Thyroid gland (tissue), 4 donors: ENCODE measurements at regions not wholly inside any gene's neighbourhood (a gene's known extent, or its start where the extent isn't known, plus 50 kb on each side); places are given as distances from the start of the nearest gene placed in this dataset.

Source experiments
- CTCF ChIP-seq, 6 experiments: fragments of 200-600 bp in 3 of 6; fragments of 450-650 bp in 3 of 6; sonication (generic) in 3 of 6; IDR thresholded peaks; one replicate each; pipeline ENCODE4 v1.5.1; 2016 to 2019; ENCODE audit warnings: antibody characterized with exemption in 6 of 6, mild to moderate bottlenecking in 2 of 6, inconsistent platforms in 1 of 6, moderate library complexity in 1 of 6
- POLR2A ChIP-seq, 2 donors: fragments of 450-650 bp; IDR thresholded peaks; one replicate each; pipeline ENCODE4 v1.6.1; 2017; ENCODE audit warnings: antibody characterized with exemption in 2 of 2, mild to moderate bottlenecking in 2 of 2, moderate library complexity in 1 of 2

DNA sequence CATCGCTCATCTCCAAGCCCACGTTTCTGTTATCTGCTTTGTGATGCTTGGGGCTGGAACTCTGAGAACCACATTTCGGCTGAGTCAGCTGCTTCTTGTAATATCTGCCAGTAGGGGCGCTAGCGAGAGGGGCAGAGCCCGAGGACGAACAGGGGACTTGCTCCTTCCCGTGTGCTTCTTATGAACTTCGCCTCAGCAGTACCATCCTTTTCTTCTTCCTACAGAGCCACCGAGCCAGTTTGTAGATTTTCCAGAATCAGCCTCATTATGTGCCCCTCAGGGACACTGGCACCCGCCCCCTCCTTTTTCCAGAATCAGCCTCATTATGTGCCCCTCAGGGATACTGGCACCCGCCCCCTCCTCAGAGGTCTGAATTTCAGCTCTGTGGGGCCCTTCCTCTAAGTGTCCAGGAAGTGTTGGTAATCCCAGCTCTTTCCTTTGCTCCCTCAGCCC lies 441.7 kb upstream of the RASGEF1B start:
- TF ChIP-seq CTCF (IDR thresholded peaks at IDR 0.05), result peak; percentile 25 to 69 (median 34)
- TF ChIP-seq POLR2A (IDR thresholded peaks at IDR 0.05), result no peak
